ENCODE measurements at regions not wholly inside any gene's neighbourhood (a gene's known extent, or its start where the extent isn't known, plus 50 kb on each side); places are given as distances from the start of the nearest gene placed in this dataset.

- intact Hi-C loops (cut with DNase I) = no loop called here
- 90 to 94% (median 93%) methylated on average over 3 of the region's 3 CpGs for WGBS, 3 donors
- DNase-seq = no peak
- no peaks in the 10 kb centered on the region for H3K27me3 ChIP-seq
- no peak overlapping the region for H3K27ac ChIP-seq
- no peak overlapping the region for H3K4me3 ChIP-seq
- TF ChIP-seq CTCF (IDR thresholded peaks at IDR 0.05) (no peak), EP300 (IDR thresholded peaks at IDR 0.05) (no peak), POLR2A (IDR thresholded peaks at IDR 0.05) (no peak)
- H3K9me3 ChIP-seq = no peaks in the 10 kb centered on the region
- H3K36me3 ChIP-seq = no peaks in the 10 kb centered on the region
- no peaks in the 10 kb centered on the region for H3K4me1 ChIP-seq (ENCODE audit: insufficient read depth)
These were observed 115.9 kb upstream of the BMP2 start for GRCh38 chr20:6651561-6651960.

DNA sequence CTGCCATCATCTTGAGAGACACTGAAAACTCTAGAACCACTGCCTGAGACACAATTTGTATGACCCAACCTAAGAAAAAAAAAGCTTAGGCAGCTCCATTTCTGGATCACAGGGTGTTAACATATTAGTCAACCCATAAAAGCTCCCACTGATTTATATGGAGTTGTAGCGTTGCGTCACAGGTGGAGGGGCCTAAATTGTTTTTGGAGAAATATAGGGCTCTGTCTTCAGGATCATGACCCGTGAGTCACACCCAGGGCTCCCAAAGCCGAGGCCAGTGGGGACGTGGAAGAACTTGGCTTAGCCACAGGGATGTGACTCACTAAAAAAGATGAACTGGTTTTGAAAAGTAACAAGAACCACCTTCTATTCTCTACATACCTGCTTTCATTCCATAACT lies 116.5 kb upstream of the BMP2 start:
- 38 to 53% (median 48%) methylated on average over 5 of the region's 5 CpGs for WGBS, 3 donors
- no peak for TF ChIP-seq EP300 (IDR thresholded peaks at IDR 0.05)
- TF ChIP-seq POLR2A (IDR thresholded peaks at IDR 0.05) = no peak
- no peak for TF ChIP-seq CTCF (IDR thresholded peaks at IDR 0.05)
- H3K4me3 ChIP-seq = no peak overlapping the region
- peak in 2 of 5 donors; percentile 31 to 36 for DNase-seq
- no peaks in the 10 kb centered on the region for H3K4me1 ChIP-seq (ENCODE audit: insufficient read depth)
- intact Hi-C loops (cut with DNase I) = no loop called here
- H3K9me3 ChIP-seq = no peaks in the 10 kb centered on the region
- H3K27me3 ChIP-seq = no peaks in the 10 kb centered on the region
- no peaks in the 10 kb centered on the region for H3K36me3 ChIP-seq
- no peak overlapping the region for H3K27ac ChIP-seq

- TF ChIP-seq POLR2A (IDR thresholded peaks at IDR 0.05) (no peak), CTCF (IDR thresholded peaks at IDR 0.05) (no peak), EP300 (IDR thresholded peaks at IDR 0.05) (no peak)
- Histone ChIP-seq H3K27me3 (no peaks in the 10 kb centered on the region), H3K27ac (no peak overlapping the region), H3K36me3 (no peaks in the 10 kb centered on the region), H3K4me3 (no peak overlapping the region), H3K9me3 (no peaks in the 10 kb centered on the region), H3K4me1 (ENCODE audit: insufficient read depth) (no peaks in the 10 kb centered on the region)
- 76 to 84% (median 84%) methylated on average over 3 of the region's 3 CpGs for WGBS, 3 donors
- intact Hi-C loops (cut with DNase I) = no loop called here
- DNase-seq = no peak
These were observed 121.4 kb upstream of the BMP2 start for GRCh38 chr20:6646021-6646636.

DNA sequence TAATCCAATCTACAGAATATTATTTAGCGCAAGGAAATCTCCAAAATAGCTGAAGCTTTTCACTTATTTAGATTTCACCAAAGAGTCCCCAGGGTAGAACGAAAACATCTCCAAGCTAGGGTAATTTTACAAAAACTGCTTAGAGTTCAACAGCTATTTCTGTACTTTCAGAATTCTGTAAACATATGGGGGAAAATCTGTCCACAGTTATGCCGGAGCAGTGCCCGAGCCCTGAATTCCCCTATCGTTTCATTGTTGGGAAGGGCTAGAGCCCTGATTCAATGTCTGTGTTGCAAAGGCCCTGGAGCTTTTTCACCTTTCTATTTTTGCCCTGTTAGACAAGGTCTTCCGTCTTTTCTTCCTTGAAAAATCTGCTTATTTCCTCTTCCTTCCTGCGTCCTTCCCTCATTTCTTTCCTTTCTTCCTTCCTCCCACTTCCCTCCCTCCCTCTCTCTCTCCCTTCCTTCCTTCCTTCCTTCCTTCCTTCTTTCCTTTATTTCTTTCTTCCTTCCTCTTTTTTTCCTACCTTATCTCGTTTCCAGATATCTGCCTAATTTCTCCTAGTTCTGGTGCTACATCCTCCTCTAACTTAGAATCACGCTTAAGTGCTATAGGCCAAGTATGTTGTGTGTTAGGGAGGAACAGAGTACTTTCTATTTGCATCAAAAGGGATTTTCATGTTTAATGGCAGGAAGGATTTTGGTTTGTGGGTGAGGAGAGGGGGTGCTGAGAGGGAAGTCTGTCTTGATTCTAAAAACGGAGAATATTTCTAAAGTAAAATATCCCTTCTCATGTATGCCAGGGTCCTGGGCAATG lies 122.5 kb upstream of the BMP2 start:
- Histone ChIP-seq H3K4me1 (ENCODE audit: insufficient read depth) (no peaks in the 10 kb centered on the region), H3K27ac (no peak overlapping the region), H3K27me3 (no peaks in the 10 kb centered on the region), H3K4me3 (no peak overlapping the region), H3K36me3 (no peaks in the 10 kb centered on the region), H3K9me3 (no peaks in the 10 kb centered on the region)
- 70 to 76% (median 74%) methylated on average over 10 of the region's 10 CpGs for WGBS, 3 donors
- no peak for TF ChIP-seq CTCF (IDR thresholded peaks at IDR 0.05)
- no peak for TF ChIP-seq POLR2A (IDR thresholded peaks at IDR 0.05)
- TF ChIP-seq EP300 (IDR thresholded peaks at IDR 0.05) = no peak
- intact Hi-C loops (cut with DNase I) = loop anchor here in 1 of 4 donors (5.0 kb wide), 1 partner anchor 1542 kb away; no protein-coding TSS in a partner anchor
- no peak for DNase-seq

Data from ovary (tissue), 7 donors.